HEK293 (cell line): ENCODE measurements at regions not wholly inside any gene's neighbourhood (a gene's known extent, or its start where the extent isn't known, plus 50 kb on each side); places are given as distances from the start of the nearest gene placed in this dataset.

Experiments
- CTCF ChIA-PET: fragments of 350-600 bp; formaldehyde crosslinking; extraction: SDS; loops from one replicate; lab custom pipeline; 2021; ENCODE audit warnings: antibody characterized with exemption; lab: Yijun Ruan, JAX
- POLR2A ChIA-PET: fragments of 300-600 bp; formaldehyde crosslinking; extraction: SDS; loops from one replicate; lab custom pipeline; 2020; ENCODE audit warnings: antibody characterized with exemption, inconsistent platforms; lab: Yijun Ruan, JAX
- H3K27ac ChIP-seq: fragments of 200-500 bp; sonication (Bioruptor generic); 2 replicates; pipeline ENCODE4 v1.5.1; 2014; ENCODE audit warnings: low read depth, low read length, control low read depth, inconsistent platforms; ENCODE audit errors: extremely low read depth
- H3K36me3 ChIP-seq, 2 experiments: fragments of 200-500 bp in 1 of 2; sonication (Bioruptor generic) in 1 of 2; 1 replicate in 1 of 2; 2 replicates in 1 of 2; pipeline ENCODE4 v1.5.1; 2014 to 2017; ENCODE audit warnings: inconsistent platforms in 2 of 2, low read length in 2 of 2; ENCODE audit not compliant: control insufficient read depth in 2 of 2, insufficient read depth in 1 of 2
- H3K4me1 ChIP-seq: fragments of 200-500 bp; sonication (Bioruptor generic); 2 replicates; pipeline ENCODE4 v1.5.1; 2014; ENCODE audit warnings: mild to moderate bottlenecking, low read length, inconsistent platforms; ENCODE audit not compliant: control insufficient read depth, insufficient read depth
- H3K4me3 ChIP-seq: 2 replicates; pipeline ENCODE4 v1.5.1; 2011; ENCODE audit warnings: low read depth, mild to moderate bottlenecking, control low read depth, low read length, moderate library complexity
- H3K9me3 ChIP-seq: fragments of 200-500 bp; sonication (Bioruptor generic); 2 replicates; pipeline ENCODE4 v1.5.1; 2014; ENCODE audit warnings: low read depth, low read length, inconsistent platforms; ENCODE audit not compliant: control insufficient read depth, insufficient read depth
- GFI1B ChIP-seq: fragments of 450-650 bp; formaldehyde crosslinking; IDR thresholded peaks from 2 replicates; pipeline ENCODE4 v1.5.1; 2016; ENCODE audit warnings: missing biosample characterization, missing genetic modification characterization
- HOXA7 ChIP-seq: sonication (generic); formaldehyde crosslinking; IDR thresholded peaks from 2 replicates; pipeline ENCODE4 v1.8.1; 2022; ENCODE audit warnings: missing genetic modification reagents, borderline replicate concordance
- MEIS1 ChIP-seq: sonication (generic); formaldehyde crosslinking; IDR thresholded peaks from 2 replicates; pipeline ENCODE4 v1.8.1; 2022; ENCODE audit warnings: missing genetic modification reagents, mild to moderate bottlenecking, borderline replicate concordance
- SCRT2 ChIP-seq: fragments of 450-650 bp; formaldehyde crosslinking; IDR thresholded peaks from 2 replicates; pipeline ENCODE4 v1.5.1; 2016; ENCODE audit warnings: missing biosample characterization, missing genetic modification characterization
- SP7 ChIP-seq: fragments of 450-650 bp; formaldehyde crosslinking; IDR thresholded peaks from 2 replicates; pipeline ENCODE4 v1.5.1; 2016; ENCODE audit warnings: missing biosample characterization, missing genetic modification characterization
- ZNF169 ChIP-seq: fragments of 450-650 bp; formaldehyde crosslinking; IDR thresholded peaks from 2 replicates; pipeline ENCODE4 v1.5.1; 2016; ENCODE audit warnings: missing biosample characterization, missing genetic modification characterization
- ZNF302 ChIP-seq: fragments of 450-650 bp; formaldehyde crosslinking; IDR thresholded peaks from 2 replicates; pipeline ENCODE4 v1.5.1; 2016; ENCODE audit warnings: missing biosample characterization, missing genetic modification characterization, low read depth
- ZNF391 ChIP-seq: fragments of 450-650 bp; formaldehyde crosslinking; IDR thresholded peaks from 2 replicates; pipeline ENCODE4 v1.5.1; 2016; ENCODE audit warnings: low read depth, missing biosample characterization, missing genetic modification characterization, borderline replicate concordance
- ZNF423 ChIP-seq: fragments of 450-650 bp; formaldehyde crosslinking; IDR thresholded peaks from 2 replicates; pipeline ENCODE4 v1.5.1; 2016; ENCODE audit warnings: missing biosample characterization, missing genetic modification characterization
- ZNF501 ChIP-seq: fragments of 450-650 bp; formaldehyde crosslinking; IDR thresholded peaks from 2 replicates; pipeline ENCODE4 v1.5.1; 2016; ENCODE audit warnings: missing biosample characterization, missing genetic modification characterization
- ZNF837 ChIP-seq: fragments of 450-650 bp; formaldehyde crosslinking; IDR thresholded peaks from 2 replicates; pipeline ENCODE4 v1.5.1; 2016; ENCODE audit warnings: missing biosample characterization, missing genetic modification characterization
- TF ChIP-seq, protein P1 (sequence below): fragments of 450-650 bp; formaldehyde crosslinking; IDR thresholded peaks from 2 replicates; pipeline ENCODE4; 2016; ENCODE audit warnings: missing biosample characterization, missing genetic modification characterization
- TF ChIP-seq, protein P2 (sequence below): fragments of 450-650 bp; formaldehyde crosslinking; optimal IDR thresholded peaks from 2 replicates; pipeline ENCODE3; 2016; ENCODE audit warnings: missing biosample characterization, mild to moderate bottlenecking, missing genetic modification characterization
- TF ChIP-seq, protein P3 (sequence below): fragments of 450-650 bp; formaldehyde crosslinking; IDR thresholded peaks from 2 replicates; pipeline ENCODE4 v1.5.1; 2017; ENCODE audit warnings: missing biosample characterization, missing genetic modification characterization
- TF ChIP-seq, protein P4 (sequence below): IDR thresholded peaks from 2 replicates; pipeline ENCODE4 v1.6.1; 2011; ENCODE audit warnings: mild to moderate bottlenecking, low read depth, low read length, borderline replicate concordance
- TF ChIP-seq, protein P5 (sequence below): fragments of 450-650 bp; formaldehyde crosslinking; IDR thresholded peaks from 2 replicates; pipeline ENCODE4 v1.5.1; 2016; ENCODE audit warnings: missing biosample characterization, missing genetic modification characterization
- TF ChIP-seq, protein P6 (sequence below): fragments of 450-650 bp; formaldehyde crosslinking; IDR thresholded peaks from 2 replicates; pipeline ENCODE4 v1.5.1; 2017; ENCODE audit warnings: missing biosample characterization, mild to moderate bottlenecking, missing genetic modification characterization, moderate library complexity

DNA sequence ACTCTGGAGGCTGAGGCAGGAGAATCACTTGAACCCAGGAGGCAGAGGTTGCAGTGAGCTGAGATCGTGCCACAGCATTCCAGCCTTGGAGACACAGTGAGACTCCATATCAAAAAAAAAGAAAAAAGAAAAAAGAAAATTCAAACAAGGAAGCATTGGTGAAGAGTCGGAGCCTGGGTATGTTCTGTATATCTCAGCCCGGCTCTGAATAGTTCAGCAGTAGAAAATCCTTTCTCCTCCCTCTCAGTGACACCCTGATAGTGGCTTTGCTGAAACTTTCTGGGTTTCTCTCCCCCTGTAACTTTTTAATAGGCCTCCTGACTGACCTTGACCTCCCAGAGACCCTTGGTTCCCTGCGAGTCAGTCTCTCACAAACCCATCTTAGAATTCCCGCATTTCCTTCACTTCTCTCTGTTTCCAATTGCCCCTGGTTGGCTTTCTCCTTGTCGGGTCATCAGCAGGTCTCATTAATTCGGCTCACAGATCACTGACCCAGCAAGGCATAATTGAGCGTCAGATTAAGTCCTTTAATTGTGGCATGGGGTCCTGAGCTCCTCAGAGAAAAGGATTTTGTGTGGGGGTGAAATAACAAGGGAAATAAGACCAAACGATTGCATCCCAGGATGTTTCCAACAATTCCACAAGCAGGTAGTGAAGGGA is 541.6 kb upstream of the NRP1 start (continued):
- TF ChIP-seq, protein P1, sequence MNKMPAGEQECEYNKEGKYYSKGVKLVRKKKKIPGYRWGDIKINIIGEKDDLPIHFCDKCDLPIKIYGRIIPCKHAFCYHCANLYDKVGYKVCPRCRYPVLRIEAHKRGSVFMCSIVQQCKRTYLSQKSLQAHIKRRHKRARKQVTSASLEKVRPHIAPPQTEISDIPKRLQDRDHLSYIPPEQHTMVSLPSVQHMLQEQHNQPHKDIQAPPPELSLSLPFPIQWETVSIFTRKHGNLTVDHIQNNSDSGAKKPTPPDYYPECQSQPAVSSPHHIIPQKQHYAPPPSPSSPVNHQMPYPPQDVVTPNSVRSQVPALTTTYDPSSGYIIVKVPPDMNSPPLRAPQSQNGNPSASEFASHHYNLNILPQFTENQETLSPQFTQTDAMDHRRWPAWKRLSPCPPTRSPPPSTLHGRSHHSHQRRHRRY (tag by site-specific recombination) = no peak
- TF ChIP-seq ZNF302 (no peak), SP7 (tag by site-specific recombination) (no peak), HOXA7 (CRISPR knock-in tag) (no peak)
- TF ChIP-seq, protein P2, sequence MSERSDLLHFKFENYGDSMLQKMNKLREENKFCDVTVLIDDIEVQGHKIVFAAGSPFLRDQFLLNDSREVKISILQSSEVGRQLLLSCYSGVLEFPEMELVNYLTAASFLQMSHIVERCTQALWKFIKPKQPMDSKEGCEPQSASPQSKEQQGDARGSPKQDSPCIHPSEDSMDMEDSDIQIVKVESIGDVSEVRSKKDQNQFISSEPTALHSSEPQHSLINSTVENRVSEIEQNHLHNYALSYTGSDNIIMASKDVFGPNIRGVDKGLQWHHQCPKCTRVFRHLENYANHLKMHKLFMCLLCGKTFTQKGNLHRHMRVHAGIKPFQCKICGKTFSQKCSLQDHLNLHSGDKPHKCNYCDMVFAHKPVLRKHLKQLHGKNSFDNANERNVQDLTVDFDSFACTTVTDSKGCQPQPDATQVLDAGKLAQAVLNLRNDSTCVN (tag by site-specific recombination) = no peak

DNA sequence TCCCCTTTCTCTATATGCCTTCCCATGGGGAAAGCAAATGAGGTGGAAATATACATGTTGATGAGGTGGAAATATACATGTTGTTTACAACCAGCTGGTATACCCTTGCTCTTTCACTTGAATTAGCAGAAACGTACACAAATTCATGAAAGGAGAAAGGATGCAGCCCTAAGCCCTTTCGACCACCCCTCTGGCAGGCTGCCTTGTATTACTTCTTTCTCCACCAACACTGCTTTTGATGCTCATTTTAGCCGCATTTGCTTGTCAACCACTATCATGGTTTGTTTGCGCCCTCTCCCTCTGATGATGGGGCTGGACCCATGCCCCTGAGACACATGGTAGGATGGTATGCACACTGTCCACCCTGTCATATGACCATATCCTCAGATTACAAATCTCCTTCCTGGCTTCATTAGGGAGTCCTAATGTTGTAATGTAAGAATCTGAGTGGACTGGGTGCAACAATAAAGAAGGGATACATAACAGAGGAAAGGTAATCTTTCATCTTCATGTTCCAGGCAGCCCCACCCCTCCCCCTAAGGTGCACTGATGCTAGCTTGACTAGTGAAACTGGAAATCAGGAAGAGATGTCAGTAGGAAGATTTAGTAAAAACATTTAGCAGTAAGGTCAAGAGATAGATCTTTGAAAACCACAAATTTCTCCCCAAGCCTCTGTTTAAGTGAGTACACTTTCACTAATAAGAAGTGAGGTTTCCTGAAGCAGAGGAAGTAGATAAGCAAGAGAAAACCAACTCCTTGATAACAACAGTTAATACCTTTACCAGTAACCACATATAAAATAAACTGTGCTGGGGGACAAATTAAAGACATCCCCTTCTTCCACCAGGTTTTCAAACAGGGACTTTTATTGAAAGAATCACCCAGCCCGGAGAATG is 536.8 kb upstream of the NRP1 start:
- Histone ChIP-seq H3K36me3 (no peaks in the 10 kb centered on the region), H3K27ac (no peak overlapping the region), H3K4me3 (no peak overlapping the region), H3K4me1 (no peaks in the 10 kb centered on the region), H3K9me3 (no peaks in the 10 kb centered on the region)
- CTCF ChIA-PET = no interaction called here
- TF ChIP-seq ZNF837 (tag by site-specific recombination) = no peak
- no peak for TF ChIP-seq ZNF391 (tag by site-specific recombination)
- no peak for TF ChIP-seq GFI1B (tag by site-specific recombination)
- TF ChIP-seq ZNF169 (tag by site-specific recombination) = no peak
- TF ChIP-seq, protein P3, sequence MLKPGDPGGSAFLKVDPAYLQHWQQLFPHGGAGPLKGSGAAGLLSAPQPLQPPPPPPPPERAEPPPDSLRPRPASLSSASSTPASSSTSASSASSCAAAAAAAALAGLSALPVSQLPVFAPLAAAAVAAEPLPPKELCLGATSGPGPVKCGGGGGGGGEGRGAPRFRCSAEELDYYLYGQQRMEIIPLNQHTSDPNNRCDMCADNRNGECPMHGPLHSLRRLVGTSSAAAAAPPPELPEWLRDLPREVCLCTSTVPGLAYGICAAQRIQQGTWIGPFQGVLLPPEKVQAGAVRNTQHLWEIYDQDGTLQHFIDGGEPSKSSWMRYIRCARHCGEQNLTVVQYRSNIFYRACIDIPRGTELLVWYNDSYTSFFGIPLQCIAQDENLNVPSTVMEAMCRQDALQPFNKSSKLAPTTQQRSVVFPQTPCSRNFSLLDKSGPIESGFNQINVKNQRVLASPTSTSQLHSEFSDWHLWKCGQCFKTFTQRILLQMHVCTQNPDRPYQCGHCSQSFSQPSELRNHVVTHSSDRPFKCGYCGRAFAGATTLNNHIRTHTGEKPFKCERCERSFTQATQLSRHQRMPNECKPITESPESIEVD (tag by site-specific recombination) = no peak
- TF ChIP-seq ZNF423 = no peak
- TF ChIP-seq, protein P4, sequence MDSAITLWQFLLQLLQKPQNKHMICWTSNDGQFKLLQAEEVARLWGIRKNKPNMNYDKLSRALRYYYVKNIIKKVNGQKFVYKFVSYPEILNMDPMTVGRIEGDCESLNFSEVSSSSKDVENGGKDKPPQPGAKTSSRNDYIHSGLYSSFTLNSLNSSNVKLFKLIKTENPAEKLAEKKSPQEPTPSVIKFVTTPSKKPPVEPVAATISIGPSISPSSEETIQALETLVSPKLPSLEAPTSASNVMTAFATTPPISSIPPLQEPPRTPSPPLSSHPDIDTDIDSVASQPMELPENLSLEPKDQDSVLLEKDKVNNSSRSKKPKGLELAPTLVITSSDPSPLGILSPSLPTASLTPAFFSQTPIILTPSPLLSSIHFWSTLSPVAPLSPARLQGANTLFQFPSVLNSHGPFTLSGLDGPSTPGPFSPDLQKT = no peak
- TF ChIP-seq, protein P5, sequence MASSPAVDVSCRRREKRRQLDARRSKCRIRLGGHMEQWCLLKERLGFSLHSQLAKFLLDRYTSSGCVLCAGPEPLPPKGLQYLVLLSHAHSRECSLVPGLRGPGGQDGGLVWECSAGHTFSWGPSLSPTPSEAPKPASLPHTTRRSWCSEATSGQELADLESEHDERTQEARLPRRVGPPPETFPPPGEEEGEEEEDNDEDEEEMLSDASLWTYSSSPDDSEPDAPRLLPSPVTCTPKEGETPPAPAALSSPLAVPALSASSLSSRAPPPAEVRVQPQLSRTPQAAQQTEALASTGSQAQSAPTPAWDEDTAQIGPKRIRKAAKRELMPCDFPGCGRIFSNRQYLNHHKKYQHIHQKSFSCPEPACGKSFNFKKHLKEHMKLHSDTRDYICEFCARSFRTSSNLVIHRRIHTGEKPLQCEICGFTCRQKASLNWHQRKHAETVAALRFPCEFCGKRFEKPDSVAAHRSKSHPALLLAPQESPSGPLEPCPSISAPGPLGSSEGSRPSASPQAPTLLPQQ (tag by site-specific recombination) = no peak
- no peak for TF ChIP-seq SCRT2
- no peak for TF ChIP-seq MEIS1 (CRISPR knock-in tag)
- TF ChIP-seq ZNF501 = no peak
- TF ChIP-seq, protein P6, sequence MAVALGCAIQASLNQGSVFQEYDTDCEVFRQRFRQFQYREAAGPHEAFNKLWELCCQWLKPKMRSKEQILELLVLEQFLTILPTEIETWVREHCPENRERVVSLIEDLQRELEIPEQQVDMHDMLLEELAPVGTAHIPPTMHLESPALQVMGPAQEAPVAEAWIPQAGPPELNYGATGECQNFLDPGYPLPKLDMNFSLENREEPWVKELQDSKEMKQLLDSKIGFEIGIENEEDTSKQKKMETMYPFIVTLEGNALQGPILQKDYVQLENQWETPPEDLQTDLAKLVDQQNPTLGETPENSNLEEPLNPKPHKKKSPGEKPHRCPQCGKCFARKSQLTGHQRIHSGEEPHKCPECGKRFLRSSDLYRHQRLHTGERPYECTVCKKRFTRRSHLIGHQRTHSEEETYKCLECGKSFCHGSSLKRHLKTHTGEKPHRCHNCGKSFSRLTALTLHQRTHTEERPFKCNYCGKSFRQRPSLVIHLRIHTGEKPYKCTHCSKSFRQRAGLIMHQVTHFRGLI = no peak
- POLR2A ChIA-PET = no interaction called here
